Keratinocyte (primary cell): ENCODE measurements at regions not wholly inside any gene's neighbourhood (a gene's known extent, or its start where the extent isn't known, plus 50 kb on each side); places are given as distances from the start of the nearest gene placed in this dataset.

Experiments
- DNase-seq: peaks from one replicate; pipeline ENCODE4 v3.0.0-alpha.2; 2011; ENCODE audit warnings: low read depth, missing footprints, low spot score
- FAIRE-seq: peaks from 2 replicates; lab custom pipeline; 2011; peaks lifted over from hg19 to GRCh38; lab: Jason Lieb, UNC
- H2AFZ ChIP-seq: 2 replicates; pipeline ENCODE4 v1.6.0; 2012; ENCODE audit warnings: low read length, control low read depth, inconsistent platforms; ENCODE audit not compliant: control insufficient read depth
- H3K27ac ChIP-seq: 2 replicates; pipeline ENCODE4 v1.5.1; 2011; ENCODE audit warnings: low read length; ENCODE audit not compliant: control insufficient read depth, insufficient read depth
- H3K27me3 ChIP-seq: 3 replicates; pipeline ENCODE4 v1.6.0; 2011; ENCODE audit warnings: low read length; ENCODE audit not compliant: control insufficient read depth, insufficient read depth; ENCODE audit errors: extremely low read depth
- H3K36me3 ChIP-seq, 2 experiments: 2 replicates in 1 of 2; 3 replicates in 1 of 2; pipeline ENCODE4 v1.5.1; 2011; ENCODE audit warnings: low read length in 2 of 2, mild to moderate bottlenecking in 1 of 2; ENCODE audit not compliant: control insufficient read depth in 2 of 2, insufficient read depth in 2 of 2; ENCODE audit errors: extremely low read depth in 1 of 2
- H3K4me1 ChIP-seq: 3 replicates; pipeline ENCODE4 v1.5.1; 2011; ENCODE audit warnings: low read length; ENCODE audit not compliant: control insufficient read depth, insufficient read depth; ENCODE audit errors: extremely low read depth
- H3K4me2 ChIP-seq: 3 replicates; pipeline ENCODE4 v1.6.0; 2011; ENCODE audit warnings: low read depth, low read length; ENCODE audit not compliant: control insufficient read depth, insufficient read depth; ENCODE audit errors: extremely low read depth
- H3K4me3 ChIP-seq, 3 experiments: fragments of 200-600 bp in 1 of 3; sonication (generic) in 1 of 3; 2 replicates in 2 of 3; 3 replicates in 1 of 3; pipeline ENCODE4 v1.5.1; 2011 to 2016; ENCODE audit warnings: low read length in 3 of 3, mild to moderate bottlenecking in 3 of 3, control low read depth in 2 of 3, inconsistent platforms in 1 of 3, low read depth in 1 of 3, mixed read lengths in 1 of 3, mixed run types in 1 of 3, moderate library complexity in 1 of 3; ENCODE audit not compliant: control insufficient read depth in 2 of 3, insufficient read depth in 2 of 3; ENCODE audit errors: extremely low read depth in 1 of 3
- H3K79me2 ChIP-seq: 2 replicates; pipeline ENCODE4 v1.6.0; 2012; ENCODE audit warnings: low read length; ENCODE audit not compliant: control insufficient read depth, insufficient read depth
- H3K9ac ChIP-seq: 3 replicates; pipeline ENCODE4 v1.6.0; 2011; ENCODE audit warnings: low read length; ENCODE audit not compliant: control insufficient read depth, insufficient read depth; ENCODE audit errors: extremely low read depth
- H3K9me1 ChIP-seq: 3 replicates; pipeline ENCODE4 v1.6.0; 2011; ENCODE audit warnings: low read length; ENCODE audit not compliant: control insufficient read depth, insufficient read depth; ENCODE audit errors: extremely low read depth
- H3K9me3 ChIP-seq: 2 replicates; pipeline ENCODE4 v1.5.1; 2012; ENCODE audit warnings: low read depth, low read length; ENCODE audit not compliant: control insufficient read depth
- H4K20me1 ChIP-seq: 3 replicates; pipeline ENCODE4 v1.6.0; 2011; ENCODE audit warnings: low read length; ENCODE audit not compliant: control insufficient read depth, insufficient read depth; ENCODE audit errors: extremely low read depth
- CTCF ChIP-seq, 3 experiments: IDR thresholded peaks in 1 of 3; conservative IDR thresholded peaks in 1 of 3; optimal IDR thresholded peaks in 1 of 3; 2 replicates in 2 of 3; 3 replicates in 1 of 3; pipeline versions ENCODE3 to v1.5.1; 2011; ENCODE audit warnings: low read length in 3 of 3, mild to moderate bottlenecking in 3 of 3, moderate library complexity in 2 of 3, control low read depth in 1 of 3, inconsistent platforms in 1 of 3; ENCODE audit not compliant: insufficient read depth in 2 of 3; ENCODE audit errors: extremely low read depth in 1 of 3
- EZH2 ChIP-seq: IDR thresholded peaks from one replicate; pipeline ENCODE4 v1.6.1; 2012; ENCODE audit warnings: inconsistent platforms, mild to moderate bottlenecking, low read length, moderate library complexity
- dilution Hi-C: fragments of 300-500 bp; cut with MboI; formaldehyde crosslinking; loops from one replicate; pipeline ENCODE4 v1.7.0; 2020; ENCODE audit warnings: low sequenced_read_pairs; ENCODE audit not compliant: extremely low pct_ligation_motif_present

- H3K27ac ChIP-seq, result no peak overlapping the region
- H3K36me3 ChIP-seq, result no peaks in the 10 kb centered on the region
- H3K4me2 ChIP-seq, result no peak overlapping the region
- DNase-seq, result no peak
- no peak for FAIRE-seq
- no peak overlapping the region for H3K4me3 ChIP-seq
- TF ChIP-seq CTCF (optimal IDR thresholded peaks at IDR 0.05 in 1 of 3, IDR thresholded peaks at IDR 0.05 in 1 of 3, conservative IDR thresholded peaks at IDR 0.05 in 1 of 3; ENCODE audit: extremely low read depth in 1 of 3, insufficient read depth in 2 of 3, low read length in 3 of 3), result no peak
- no peak for TF ChIP-seq EZH2
- no peak overlapping the region for H3K9ac ChIP-seq
- no peaks in the 10 kb centered on the region for H3K9me1 ChIP-seq
- no peaks in the 10 kb centered on the region for H3K79me2 ChIP-seq
- H4K20me1 ChIP-seq, result no peaks in the 10 kb centered on the region
- dilution Hi-C loops, result no loop called here
- H3K27me3 ChIP-seq, result no peaks in the 10 kb centered on the region
- no peak overlapping the region for H2AFZ ChIP-seq
- H3K4me1 ChIP-seq, result peaks cover 5% of the 10 kb centered on the region
- peaks cover 6% of the 10 kb centered on the region for H3K9me3 ChIP-seq
Measured at GRCh38 chr2:180227461-180227860, 220.4 kb upstream of the CWC22 start.

- H3K27ac ChIP-seq, result no peak overlapping the region
- H3K9ac ChIP-seq, result no peak overlapping the region
- dilution Hi-C loops, result no loop called here
- H4K20me1 ChIP-seq, result no peaks in the 10 kb centered on the region
- peaks cover 5% of the 10 kb centered on the region for H3K4me1 ChIP-seq
- H3K9me3 ChIP-seq, result peaks cover 6% of the 10 kb centered on the region
- TF ChIP-seq CTCF (optimal IDR thresholded peaks at IDR 0.05 in 1 of 3, IDR thresholded peaks at IDR 0.05 in 1 of 3, conservative IDR thresholded peaks at IDR 0.05 in 1 of 3; ENCODE audit: extremely low read depth in 1 of 3, insufficient read depth in 2 of 3, low read length in 3 of 3) (no peak), EZH2 (no peak)
- H3K4me2 ChIP-seq, result no peak overlapping the region
- no peaks in the 10 kb centered on the region for H3K27me3 ChIP-seq
- no peak for FAIRE-seq
- no peaks in the 10 kb centered on the region for H3K36me3 ChIP-seq
- no peak overlapping the region for H3K4me3 ChIP-seq
- H3K79me2 ChIP-seq, result no peaks in the 10 kb centered on the region
- no peaks in the 10 kb centered on the region for H3K9me1 ChIP-seq
- no peak for DNase-seq
- no peak overlapping the region for H2AFZ ChIP-seq
Measured at GRCh38 chr2:180225118-180225517, 218.0 kb upstream of the CWC22 start.
